Activated CD4-positive, alpha-beta T cell treated with anti-CD3 and anti-CD28 coated beads, Interleukin-2, amount 50 U/mL, for 16 hours (primary cell): ENCODE measurements at regions not wholly inside any gene's neighbourhood (a gene's known extent, or its start where the extent isn't known, plus 50 kb on each side); places are given as distances from the start of the nearest gene placed in this dataset.

Experiments
- DNase-seq: peaks from one replicate; pipeline ENCODE4 v3.0.0-alpha.2; 2020

- DNase-seq: no peak
Measured at GRCh38 chr22:46067159-46068111, 82.9 kb upstream of the PPARA start.

- no peak for DNase-seq
Measured at GRCh38 chr22:46068181-46068592, 82.1 kb upstream of the PPARA start.

- no peak for DNase-seq
Measured at GRCh38 chr22:46068593-46069491, 81.5 kb upstream of the PPARA start.

- peak; percentile 68 for DNase-seq
Measured at GRCh38 chr22:46069521-46070214, 80.7 kb upstream of the PPARA start.

GRCh38 chr22:46070215-46070802, 80.0 kb upstream of the PPARA start:
- peak; percentile 39 for DNase-seq

GRCh38 chr22:46070803-46071450, 79.4 kb upstream of the PPARA start:
- peak; percentile 34 for DNase-seq

- DNase-seq: peak; percentile 54
Measured at GRCh38 chr22:46071451-46072109, 78.7 kb upstream of the PPARA start.

- DNase-seq: peak; percentile 49
Measured at GRCh38 chr22:46072110-46072881, 78.0 kb upstream of the PPARA start.

- DNase-seq: no peak
Measured at GRCh38 chr22:46072981-46073682, 77.2 kb upstream of the PPARA start.

GRCh38 chr22:46073683-46074504, 76.4 kb upstream of the PPARA start:
- no peak for DNase-seq

GRCh38 chr22:46074771-46075551, 75.4 kb upstream of the PPARA start:
- DNase-seq: no peak

GRCh38 chr22:46075764-46076531, 74.4 kb upstream of the PPARA start:
- DNase-seq: no peak

GRCh38 chr22:46076651-46077339, 73.5 kb upstream of the PPARA start:
- DNase-seq: no peak

GRCh38 chr22:46077669-46078099, 72.6 kb upstream of the PPARA start:
- DNase-seq: no peak

- no peak for DNase-seq
Measured at GRCh38 chr22:46078241-46079092, 71.9 kb upstream of the PPARA start.
